Stimulated activated CD4-positive, alpha-beta T cell treated with anti-CD3 and anti-CD28 coated beads, Interleukin-4, amount 100 ng/mL, for 48 hours (primary cell): ENCODE measurements at regions not wholly inside any gene's neighbourhood (a gene's known extent, or its start where the extent isn't known, plus 50 kb on each side); places are given as distances from the start of the nearest gene placed in this dataset.

Experiments used
- DNase-seq, 2 donors: peaks; one replicate each; pipeline ENCODE4 v3.0.0-alpha.2; 2020; ENCODE audit warnings: low read depth in 2 of 2

DNA sequence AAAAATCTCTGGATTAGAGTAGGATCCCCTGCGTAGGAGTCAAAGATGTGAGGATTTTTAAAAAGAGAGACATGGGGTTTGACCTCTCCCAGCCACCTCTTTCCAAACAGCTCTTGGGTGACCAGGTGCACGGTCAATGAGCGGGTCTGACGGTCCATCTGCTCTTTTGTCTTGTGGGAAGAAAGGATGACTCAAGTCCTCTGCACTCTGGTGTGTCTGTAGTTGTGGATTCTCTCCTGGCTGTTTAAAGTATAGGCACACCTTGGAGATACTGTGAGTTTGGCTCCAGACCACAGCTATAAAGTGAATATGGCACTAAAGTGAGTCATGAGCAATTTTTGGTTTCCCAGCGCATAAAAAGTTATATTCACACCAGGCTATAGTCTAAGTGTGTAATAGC is 209.8 kb downstream of the BMP7 start:
- no peak for DNase-seq

DNA sequence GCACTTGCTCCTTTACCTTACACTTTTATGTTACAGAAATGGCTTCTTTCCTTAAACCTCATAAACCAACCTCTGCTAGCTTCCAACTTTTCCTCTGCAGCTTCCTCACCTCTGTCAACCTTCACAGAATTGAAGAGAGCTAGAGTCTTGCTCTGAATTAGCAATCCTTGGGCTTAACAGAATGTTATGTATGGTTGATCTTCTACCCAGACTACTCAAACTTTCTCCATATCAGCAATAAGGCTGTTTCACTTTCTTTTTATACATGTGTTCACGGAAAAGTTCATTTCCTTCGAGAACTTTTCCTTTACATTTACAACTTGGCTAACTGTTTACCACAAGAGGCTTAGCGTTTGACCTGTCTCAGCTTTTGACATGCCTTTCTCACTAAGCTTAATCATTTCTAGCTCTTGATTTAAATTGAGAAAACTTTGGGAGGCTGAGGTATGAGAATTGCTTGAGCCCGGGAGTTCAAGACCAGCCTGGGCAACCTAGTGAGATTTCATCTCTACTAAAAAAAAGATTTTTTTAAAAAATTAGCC is 207.3 kb downstream of the BMP7 start:
- no peak for DNase-seq

GRCh38 chr20:57060407-57061050 is 205.9 kb downstream of the BMP7 start:
- no peak for DNase-seq

GRCh38 chr20:57061051-57061900 is 205.2 kb downstream of the BMP7 start:
- no peak for DNase-seq

DNA sequence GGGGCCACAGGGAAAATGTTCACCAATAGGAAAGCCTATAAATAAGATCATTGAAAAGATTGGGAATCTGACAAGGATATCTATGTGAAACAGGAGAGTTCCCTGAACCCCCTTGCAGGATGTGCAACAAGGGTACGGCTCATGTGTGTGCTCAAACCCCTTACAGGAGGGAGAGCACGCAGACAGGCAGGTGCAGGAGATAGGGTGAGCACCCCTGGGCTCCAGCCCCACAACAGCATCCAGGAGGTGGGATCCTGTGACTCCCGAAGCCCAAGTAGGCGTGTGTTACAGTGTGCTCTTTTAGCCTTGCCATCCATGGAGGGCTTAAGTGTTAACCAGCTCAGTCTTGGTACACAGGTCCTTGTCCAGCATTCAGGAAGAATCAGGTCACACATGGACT is 204.2 kb downstream of the BMP7 start:
- DNase-seq, result no peak

- no peak for DNase-seq
Observed at GRCh38 chr20:57062696-57063270, 203.7 kb downstream of the BMP7 start.

DNA sequence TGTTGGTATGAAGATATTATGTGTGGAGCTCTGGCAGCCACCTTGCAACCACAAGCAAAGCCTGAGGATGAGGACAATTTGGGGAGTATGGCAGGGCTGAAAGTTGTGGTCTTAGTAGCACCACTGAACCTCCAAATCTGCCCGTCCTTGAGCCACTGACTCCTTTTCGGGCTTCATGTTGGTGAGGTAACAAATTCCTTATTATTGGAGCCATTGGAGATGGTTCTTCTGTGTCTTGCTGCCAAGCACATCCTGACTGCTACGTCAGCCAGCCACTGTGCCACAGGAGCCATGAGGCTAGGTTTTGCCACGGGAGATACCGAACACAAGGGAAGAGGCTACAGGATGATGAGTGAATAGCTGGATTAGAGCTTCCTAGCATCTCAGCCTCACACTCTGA is 201.6 kb downstream of the BMP7 start:
- DNase-seq, result no peak

DNA sequence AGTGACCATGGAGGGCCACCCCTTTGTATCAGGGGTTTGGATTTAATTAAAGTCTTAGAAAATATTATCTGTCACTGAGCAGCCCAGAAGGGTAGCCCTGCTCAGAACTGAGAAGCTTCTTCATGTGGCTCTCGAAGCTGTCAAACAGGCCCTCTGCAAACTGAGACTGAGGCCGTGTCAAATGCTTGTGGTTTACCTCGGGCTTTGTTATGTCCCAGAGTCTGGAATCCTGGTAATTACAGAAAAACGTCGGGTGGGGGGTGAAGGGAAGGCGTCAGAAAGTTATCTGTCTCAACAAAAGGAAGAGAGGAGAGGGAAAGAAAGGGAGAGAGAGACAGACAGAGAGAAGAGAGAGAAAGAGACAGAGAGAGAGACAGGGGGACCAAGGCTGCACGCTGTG is 200.8 kb downstream of the BMP7 start:
- no peak for DNase-seq

DNA sequence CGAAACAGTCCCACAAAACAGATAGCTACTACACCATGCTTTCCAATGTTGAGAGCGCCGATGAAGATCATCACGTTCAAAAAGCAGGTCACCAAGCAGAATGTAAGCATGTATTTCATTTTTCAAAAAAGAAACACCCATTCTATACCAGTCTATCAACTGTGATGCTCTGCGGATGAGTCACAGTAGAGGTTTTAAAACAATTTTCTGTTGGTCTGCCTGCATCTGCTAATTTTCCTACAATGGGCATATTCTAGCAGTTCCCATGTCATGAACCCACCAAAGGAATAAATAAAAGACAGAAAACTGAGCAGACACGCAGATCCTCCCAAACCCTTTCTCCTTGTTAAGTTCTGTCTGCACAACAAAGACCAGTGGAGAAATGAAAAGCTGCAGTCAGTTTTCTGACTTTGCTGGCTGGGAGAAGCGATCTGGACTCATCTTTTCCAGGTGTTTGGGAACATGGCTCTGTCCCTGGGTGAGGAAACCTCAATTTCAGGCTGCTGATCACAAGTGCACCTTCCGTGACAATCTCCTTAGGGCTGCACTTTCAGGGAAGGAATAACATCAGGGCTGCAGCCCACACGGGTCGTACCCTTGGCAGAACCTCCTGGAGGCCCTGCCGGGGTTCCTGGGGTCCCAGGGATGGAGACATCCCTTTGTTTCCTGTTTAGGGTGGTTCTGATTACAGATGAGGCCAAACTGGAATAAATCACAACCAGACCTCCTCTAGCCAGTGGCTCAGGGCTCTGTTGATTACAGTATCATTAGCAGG is 200.1 kb downstream of the BMP7 start:
- no peak for DNase-seq

GRCh38 chr20:57069442-57069841 is 197.0 kb downstream of the BMP7 start:
- no peak for DNase-seq

GRCh38 chr20:57070296-57070695 is 196.1 kb downstream of the BMP7 start:
- DNase-seq, result no peak

DNA sequence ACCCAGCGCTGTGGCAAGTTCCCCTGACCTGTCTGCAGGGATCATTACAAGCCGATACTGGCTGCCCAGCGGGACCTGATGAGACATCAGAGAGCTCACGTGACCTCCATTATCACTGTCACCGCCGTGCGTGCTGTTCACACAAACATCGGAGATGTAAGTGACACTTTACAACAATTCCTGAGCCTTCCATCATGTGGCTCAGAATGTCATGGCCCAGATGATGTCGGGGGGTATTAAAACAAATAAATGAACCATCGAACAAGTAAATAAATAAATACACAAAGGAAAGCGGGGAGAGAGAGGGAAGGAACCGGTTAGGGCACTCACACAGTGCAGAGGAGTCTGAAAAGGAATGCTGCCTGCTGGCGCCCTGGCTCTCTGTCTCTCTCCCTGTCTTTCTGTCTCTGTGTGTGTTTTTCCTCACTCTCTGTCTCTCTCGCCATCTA is 195.1 kb downstream of the BMP7 start:
- DNase-seq, result no peak

GRCh38 chr20:57071954-57072583 is 194.4 kb downstream of the BMP7 start:
- DNase-seq, result no peak

DNA sequence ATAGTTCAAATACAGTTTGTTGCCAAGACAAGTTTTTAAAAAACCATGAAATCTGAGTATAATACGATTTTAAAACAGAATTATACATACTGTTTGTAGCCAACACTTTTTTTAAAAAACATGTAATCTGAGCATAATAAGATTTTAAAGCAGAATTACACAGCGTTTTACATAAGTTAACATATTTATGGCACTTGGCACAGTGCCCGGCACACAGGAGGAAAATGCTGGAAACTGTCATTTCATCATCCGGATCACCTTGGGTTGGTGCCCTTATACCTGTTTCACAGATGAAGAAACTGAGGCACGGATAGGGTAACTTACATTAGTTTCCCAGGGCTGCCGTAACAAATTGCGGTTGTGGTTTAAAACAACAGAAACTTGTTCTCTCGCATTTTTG is 193.0 kb downstream of the BMP7 start:
- no peak for DNase-seq

DNA sequence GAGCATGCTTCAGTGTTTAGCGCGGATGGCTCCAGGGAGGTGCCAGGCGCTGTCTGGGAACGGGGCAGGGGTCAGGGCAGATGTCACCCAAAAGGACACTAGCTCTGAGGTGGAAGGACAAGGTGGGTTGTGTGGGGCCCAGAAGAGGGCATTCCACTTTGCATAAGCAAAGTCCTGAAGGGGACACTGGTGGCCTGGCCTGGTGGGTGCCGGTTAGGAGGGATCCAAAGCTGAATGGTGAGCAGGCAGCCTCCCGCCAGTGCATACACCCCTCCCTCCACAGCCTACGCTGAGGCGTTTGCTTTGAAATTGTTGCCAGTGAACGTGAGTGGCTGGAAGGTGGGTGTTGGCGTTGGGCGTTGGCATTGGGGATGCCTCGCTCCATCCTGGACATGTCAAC is 192.1 kb downstream of the BMP7 start:
- no peak for DNase-seq

DNA sequence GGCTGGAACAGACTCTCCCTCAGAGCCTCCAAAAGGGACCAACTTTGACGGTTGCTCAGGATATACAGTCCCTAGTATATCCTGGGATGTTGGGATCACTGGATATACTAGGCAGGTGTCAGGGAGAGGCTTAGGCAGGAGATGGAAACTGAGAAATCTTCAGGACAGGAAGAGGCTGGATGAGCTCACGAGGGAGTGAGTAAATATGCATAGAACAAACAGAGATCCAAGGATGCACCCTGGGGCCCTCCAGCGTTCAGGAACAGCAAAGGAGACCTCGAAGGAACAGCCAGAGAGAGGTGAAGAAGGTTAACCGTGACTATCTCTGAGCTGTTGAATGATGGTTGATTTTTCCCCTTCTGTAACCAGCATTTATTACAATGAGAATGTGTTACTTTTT is 191.3 kb downstream of the BMP7 start:
- DNase-seq, result no peak

DNA sequence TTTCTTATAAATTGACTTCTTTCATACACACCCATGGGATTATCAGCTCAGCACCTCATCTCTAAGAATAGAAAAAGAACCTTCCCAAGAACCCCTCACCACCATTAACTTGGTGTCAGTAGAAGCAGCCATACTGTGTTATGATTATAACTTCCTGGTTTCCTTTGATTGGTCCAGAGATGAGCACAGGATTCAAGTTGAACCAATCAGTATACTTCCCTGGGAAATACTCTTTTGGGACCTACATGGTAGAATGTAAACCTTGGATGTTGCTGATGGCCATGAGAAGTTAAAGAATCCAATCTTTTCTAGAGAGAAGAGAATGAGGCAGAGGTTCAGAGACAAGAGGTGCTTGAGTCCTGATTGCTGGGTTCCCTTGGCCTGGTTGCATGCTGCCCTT is 190.8 kb downstream of the BMP7 start:
- DNase-seq, result no peak

- no peak for DNase-seq
Observed at GRCh38 chr20:57076152-57076652, 190.2 kb downstream of the BMP7 start.

GRCh38 chr20:57076951-57077350 is 189.5 kb downstream of the BMP7 start:
- DNase-seq, result no peak

- no peak for DNase-seq
Observed at GRCh38 chr20:57078116-57078515, 188.3 kb downstream of the BMP7 start.
